ENCODE measurements at regions not wholly inside any gene's neighbourhood (a gene's known extent, or its start where the extent isn't known, plus 50 kb on each side); places are given as distances from the start of the nearest gene placed in this dataset.

GRCh38 chr2:34126279-34126678 lies 527.2 kb upstream of the FAM98A start:
- no peak for DNase-seq

DNA sequence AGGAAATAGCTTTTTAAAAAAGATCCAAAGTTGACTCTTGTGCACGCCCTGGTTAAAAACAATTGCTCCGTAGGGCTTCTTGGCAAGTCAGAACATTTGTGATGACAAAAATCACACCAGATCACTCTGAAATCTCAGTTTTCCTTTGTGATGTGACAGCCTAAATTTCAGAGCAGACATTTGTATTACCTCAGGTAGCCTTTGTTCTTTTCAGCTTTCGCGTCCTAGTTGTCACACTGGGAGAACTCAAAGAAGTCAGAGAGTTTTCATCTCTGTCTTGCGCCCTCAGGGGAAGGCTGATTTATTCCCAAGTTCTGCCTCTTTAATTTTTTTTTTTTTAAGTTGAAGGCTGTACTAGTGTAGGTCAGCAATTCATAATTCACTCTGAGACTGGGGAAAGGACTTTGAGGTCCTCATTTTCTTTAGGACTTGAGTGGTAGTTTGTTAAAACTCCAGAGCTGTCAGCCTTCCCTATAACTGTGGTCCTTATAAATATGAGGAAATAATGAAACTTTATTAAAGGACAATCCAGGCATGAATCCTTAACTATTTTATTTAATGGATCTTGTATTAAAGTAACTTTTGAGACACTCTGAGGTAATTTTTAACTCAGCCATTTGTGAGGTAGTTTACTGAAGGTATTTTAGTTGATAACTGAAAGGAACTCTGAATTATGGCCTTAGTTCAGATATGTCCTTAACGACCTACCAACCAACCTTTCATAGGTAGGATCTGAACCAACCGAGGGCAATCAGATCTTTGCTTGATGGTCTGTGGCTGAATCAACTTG lies 525.1 kb upstream of the FAM98A start:
- DNase-seq, result no peak

DNA sequence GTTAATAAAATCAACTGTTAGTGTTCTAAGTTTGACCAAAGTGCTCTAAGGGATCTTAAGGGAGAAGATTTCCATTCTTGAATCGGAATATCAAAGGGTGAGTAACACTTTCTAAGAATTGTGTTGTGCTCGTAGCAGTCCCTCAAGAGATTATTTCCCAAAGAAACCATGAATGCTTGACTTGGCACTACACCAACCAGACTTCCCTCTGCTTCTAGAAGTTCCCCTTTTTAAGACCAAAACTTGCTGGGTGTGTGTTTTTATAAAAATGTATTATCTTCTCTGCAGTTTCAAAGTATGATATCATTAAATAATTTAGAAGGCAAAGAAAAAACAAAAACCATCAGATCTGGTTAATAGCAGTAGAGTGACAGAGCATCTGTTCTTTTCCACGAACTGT lies 522.0 kb upstream of the FAM98A start:
- DNase-seq, result no peak

GRCh38 chr2:34115076-34115475 lies 516.0 kb upstream of the FAM98A start:
- no peak for DNase-seq

GRCh38 chr2:34112161-34112560 lies 513.1 kb upstream of the FAM98A start:
- DNase-seq, result no peak

- no peak for DNase-seq
Observed at GRCh38 chr2:34110392-34110791, 511.3 kb upstream of the FAM98A start.

GRCh38 chr2:34107811-34108210 lies 508.7 kb upstream of the FAM98A start:
- no peak for DNase-seq

DNA sequence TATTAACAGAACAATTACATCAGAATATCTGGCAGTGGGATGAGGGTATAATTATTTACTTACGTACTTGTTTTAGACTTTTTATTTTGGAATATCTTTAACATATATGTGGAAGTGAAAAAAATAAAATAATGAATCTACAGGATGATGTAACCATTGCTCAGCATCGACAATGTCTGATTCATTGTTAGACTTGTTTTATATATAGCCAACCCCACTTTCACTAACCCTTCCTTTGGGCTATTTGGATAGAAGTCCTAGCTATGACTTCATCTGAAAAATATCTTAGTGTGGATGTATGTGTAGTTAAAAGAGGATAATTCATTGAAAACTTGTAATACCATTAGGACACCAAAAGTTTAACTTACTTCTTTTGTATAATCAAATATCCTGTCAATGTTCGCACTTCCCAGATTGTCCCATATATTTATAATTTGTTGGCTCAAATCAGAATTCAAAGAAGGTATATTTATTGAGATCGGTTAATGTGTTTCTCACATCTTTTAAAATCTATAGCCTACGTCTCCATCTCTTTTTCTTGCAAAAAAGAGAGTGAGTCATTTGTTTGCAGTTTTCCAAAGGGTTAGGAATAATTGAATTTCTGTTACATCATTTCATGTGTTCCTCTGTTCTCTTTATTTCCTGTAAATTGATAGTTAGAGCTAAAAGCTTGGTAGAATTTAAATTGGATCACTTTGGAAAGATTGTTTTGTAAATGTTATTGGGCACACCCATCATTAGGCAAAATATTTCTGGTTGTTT lies 506.1 kb upstream of the FAM98A start:
- DNase-seq, result no peak

DNA sequence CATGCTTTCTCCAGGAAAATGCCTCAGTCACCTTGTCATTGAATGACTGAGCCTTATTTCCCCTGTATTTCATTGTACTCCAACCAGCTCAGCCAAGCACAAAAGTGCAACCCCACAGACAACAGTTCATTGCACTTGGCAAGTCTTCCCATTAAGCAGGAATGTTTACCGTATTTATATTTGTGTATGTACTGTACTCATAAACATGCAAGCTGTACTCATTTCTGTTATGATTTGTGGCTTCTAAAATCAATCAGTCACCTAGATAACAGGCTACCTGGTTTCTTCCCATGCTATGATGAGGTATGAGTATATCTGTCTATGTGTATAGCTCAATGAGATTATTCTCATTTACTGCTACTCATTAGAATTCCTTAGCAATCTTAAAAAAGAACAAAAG lies 505.5 kb upstream of the FAM98A start:
- no peak for DNase-seq

- DNase-seq, result no peak
Observed at GRCh38 chr2:34103437-34103836, 504.3 kb upstream of the FAM98A start.

DNA sequence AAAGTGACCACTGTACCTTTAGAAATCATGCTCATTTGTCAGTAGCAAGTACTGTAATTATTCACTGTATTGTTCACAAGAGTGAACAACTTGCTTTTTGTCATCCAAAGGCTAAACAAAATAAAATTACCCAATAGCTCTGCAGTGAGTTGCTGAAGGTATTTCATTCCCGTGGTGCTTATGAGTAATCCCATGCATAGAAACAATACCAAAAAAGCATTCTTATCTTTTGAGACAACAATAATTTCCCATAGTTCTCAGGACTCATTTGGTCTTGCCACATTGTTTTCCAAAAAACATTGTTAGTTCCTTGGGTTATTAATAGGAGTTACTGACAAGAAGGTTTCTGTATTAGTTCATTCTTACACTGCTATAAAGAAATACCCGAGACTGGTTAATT lies 503.2 kb upstream of the FAM98A start:
- DNase-seq, result no peak

- DNase-seq, result no peak
Observed at GRCh38 chr2:34099377-34099776, 500.3 kb upstream of the FAM98A start.

DNA sequence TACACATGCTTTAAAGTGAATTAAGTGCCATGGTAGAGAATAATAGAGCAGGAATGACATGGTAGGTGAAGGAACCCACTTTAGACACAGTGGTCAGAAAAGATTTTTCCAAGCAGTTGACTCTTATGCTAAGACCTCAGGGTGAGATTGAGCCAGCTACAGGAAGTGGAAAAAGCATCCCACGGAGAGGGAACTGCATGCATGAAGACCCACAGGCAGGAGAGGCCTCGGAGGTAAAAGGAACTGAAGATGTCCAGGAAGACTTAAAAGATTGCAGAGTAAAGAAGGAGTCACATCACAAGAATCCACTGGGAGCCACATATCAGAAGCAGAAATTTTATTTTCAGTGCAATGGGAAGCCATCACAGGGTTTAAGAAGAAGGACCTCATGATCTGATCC lies 499.2 kb upstream of the FAM98A start:
- DNase-seq, result no peak

DNA sequence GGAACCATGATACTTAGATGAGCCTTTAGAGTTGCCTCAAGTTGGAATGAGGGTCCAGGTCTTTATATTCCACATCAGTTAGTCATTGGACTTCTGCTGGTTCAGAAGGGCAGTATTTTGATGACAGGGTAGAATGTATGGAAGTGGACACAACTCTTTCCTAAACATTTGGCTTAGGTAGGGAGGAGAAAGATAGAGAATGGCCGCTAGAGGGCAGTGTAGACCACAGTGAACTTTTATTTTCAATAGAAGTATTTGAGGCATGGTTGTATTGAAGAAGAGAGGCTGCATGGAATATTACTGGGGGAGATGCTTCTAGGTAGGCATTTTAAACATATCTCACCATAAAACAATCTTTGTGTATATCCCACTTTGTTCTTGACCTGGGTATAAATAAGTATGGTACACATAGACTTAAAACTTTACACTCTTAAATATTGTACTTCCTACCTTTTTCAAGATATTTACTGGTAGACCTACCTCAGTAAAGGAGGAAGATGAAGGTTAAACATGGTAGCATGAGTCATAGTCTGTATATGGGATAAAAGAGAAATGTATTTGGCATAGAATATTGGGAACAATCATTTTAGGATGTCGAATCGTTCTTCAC lies 497.6 kb upstream of the FAM98A start:
- no peak for DNase-seq

GRCh38 chr2:34093790-34094189 lies 494.7 kb upstream of the FAM98A start:
- DNase-seq, result no peak

- no peak for DNase-seq
Observed at GRCh38 chr2:34070196-34070595, 471.1 kb upstream of the FAM98A start.

DNA sequence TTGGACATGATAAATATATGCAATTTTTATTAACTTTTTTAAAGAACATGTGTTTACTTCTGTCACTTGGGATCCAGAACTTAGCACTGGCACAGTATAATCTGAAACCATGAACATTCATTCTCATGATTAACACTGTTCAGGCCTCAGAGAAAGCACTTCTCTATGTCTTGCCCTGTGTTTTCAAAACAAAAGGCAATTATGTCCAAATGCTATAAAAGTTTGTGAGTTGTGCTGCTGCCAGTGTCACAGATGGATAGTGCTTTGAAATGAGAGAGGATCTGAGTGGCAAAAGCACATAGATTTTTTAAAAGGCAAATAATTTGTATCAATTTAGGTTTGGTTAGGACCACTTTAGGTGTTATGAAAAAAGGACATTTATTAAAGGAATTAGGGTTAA lies 470.5 kb upstream of the FAM98A start:
- no peak for DNase-seq

- DNase-seq, result no peak
Observed at GRCh38 chr2:34050413-34050812, 451.3 kb upstream of the FAM98A start.

DNA sequence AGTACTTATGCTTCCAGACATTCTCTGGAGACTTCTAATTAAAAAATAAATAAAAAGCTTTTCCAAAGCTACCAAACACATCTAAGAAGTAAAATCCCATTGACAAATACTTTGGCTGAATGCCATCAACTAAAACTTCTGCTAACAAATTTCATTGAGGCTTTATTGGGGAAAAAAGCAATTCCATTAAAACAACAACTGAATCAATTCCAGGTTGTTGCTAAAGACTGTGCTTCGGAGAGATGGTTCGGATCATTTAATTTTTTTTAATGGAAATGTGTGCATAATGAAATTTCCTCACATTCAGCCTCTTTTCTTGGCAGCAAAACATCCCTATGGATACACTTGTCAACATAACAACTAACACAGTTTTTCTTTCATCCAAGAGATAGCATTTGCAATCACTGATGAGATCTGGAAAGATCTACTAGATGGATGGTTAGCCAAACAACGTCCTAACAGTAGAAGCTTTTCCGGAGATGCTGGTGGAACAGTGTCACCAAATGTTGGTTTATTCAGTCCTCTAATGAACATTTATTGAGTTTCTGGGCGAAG lies 446.1 kb upstream of the FAM98A start:
- no peak for DNase-seq

- DNase-seq, result no peak
Observed at GRCh38 chr2:34037886-34038285, 438.8 kb upstream of the FAM98A start.

DNA sequence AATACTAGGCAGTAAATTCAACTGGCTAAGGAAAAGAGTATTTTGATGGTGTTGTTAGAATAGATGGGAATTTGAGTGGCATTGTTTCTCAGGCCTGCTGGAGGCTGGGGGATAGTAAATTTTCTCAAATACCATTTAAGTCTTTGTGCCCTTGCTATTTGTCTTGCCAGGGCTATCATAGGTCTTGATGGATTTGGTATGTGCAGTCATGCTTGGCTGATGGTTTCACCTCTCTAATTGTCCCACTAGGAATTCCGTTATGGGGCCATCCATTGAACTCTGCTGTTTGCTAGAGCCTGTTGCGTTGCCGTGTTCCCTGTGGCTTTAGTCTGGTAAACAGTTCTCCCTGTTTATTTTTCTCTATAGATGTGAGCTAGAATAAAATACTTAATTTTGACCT lies 438.1 kb upstream of the FAM98A start:
- no peak for DNase-seq

DNA sequence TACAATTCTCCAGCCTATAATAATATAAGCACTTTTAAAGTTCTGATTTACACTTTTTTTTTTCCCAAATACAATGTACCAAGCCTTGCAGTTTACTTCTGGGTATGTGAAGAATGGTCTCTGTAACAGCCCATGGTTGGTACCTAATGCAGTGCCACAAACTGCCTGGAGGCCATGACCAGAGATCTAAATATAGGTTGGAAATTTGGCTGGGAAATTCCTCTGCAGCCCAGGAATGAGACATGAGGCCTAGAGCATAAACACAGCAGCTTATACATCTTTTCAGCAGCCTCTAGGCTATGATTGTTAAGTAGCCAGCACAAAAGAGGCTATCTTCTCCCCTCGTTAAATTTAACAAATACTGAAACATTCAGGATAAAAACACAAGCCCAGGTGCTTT lies 432.0 kb upstream of the FAM98A start:
- DNase-seq, result no peak

DNA sequence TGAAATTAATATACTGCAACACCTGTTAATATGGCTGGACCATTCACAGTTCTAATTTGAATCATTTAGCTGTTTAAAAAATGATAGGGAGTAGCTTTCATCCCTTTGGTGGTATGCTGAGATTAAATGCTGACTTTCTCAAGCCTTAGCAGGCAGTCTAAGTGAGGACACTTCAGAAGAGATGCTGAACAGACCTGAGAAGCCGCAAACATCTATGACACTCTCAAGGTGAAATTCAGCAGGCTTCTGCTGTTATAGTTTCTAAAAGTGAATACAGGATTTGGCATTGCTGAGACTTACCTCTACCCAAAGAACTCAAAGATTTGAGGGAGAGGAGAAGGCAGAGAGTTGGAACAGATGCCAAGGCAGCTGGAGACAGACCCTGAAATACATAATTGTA lies 431.2 kb upstream of the FAM98A start:
- no peak for DNase-seq

DNA sequence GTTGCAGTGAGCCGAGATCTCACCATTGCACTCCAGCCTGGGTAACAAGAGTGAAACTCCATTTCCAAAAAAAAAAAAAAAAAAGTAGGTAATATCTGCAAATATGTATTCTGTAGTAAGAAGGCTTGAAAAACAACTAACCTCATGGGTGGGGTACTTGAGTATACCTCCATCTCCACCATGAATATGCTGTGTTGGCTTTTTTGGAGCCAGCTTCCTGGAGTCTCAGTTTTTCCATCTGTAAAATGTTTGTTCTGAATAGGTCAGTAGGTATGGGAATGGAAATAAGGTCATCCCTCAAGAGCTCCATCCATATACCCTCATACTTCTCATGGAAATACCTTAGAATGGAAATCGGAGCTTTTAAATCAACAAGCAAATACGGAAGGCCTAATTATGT lies 430.0 kb upstream of the FAM98A start:
- DNase-seq, result no peak
